Stomach (tissue), 4 donors: ENCODE measurements at regions not wholly inside any gene's neighbourhood (a gene's known extent, or its start where the extent isn't known, plus 50 kb on each side); places are given as distances from the start of the nearest gene placed in this dataset.

Experiments used
- EP300 ChIP-seq: sonication (generic); formaldehyde crosslinking; IDR thresholded peaks from one replicate; pipeline ENCODE4 v1.6.1; 2017; ENCODE audit warnings: antibody characterized with exemption
- POLR2A ChIP-seq, 4 donors: fragments of 450-650 bp; IDR thresholded peaks; one replicate each; pipeline ENCODE4 v1.6.1; 2016; ENCODE audit warnings: antibody characterized with exemption in 4 of 4, control low read depth in 2 of 4, mild to moderate bottlenecking in 1 of 4, moderate library complexity in 1 of 4
- POLR2AphosphoS5 ChIP-seq, 3 donors: sonication (generic); formaldehyde crosslinking; IDR thresholded peaks; one replicate each; pipeline ENCODE4 v1.6.1; 2016; ENCODE audit warnings: antibody characterized with exemption in 3 of 3
- TF ChIP-seq, protein P1 (sequence below), 7 experiments: fragments of 450-650 bp in 4 of 7; fragments of 200-600 bp in 3 of 7; sonication (generic) in 3 of 7; IDR thresholded peaks; one replicate each; pipeline ENCODE4 v1.5.1; 2016 to 2019; ENCODE audit warnings: antibody characterized with exemption in 7 of 7, control low read depth in 2 of 7, mild to moderate bottlenecking in 1 of 7

- TF ChIP-seq, protein P1, sequence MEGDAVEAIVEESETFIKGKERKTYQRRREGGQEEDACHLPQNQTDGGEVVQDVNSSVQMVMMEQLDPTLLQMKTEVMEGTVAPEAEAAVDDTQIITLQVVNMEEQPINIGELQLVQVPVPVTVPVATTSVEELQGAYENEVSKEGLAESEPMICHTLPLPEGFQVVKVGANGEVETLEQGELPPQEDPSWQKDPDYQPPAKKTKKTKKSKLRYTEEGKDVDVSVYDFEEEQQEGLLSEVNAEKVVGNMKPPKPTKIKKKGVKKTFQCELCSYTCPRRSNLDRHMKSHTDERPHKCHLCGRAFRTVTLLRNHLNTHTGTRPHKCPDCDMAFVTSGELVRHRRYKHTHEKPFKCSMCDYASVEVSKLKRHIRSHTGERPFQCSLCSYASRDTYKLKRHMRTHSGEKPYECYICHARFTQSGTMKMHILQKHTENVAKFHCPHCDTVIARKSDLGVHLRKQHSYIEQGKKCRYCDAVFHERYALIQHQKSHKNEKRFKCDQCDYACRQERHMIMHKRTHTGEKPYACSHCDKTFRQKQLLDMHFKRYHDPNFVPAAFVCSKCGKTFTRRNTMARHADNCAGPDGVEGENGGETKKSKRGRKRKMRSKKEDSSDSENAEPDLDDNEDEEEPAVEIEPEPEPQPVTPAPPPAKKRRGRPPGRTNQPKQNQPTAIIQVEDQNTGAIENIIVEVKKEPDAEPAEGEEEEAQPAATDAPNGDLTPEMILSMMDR (IDR thresholded peaks at IDR 0.05): no peak
- TF ChIP-seq POLR2A (IDR thresholded peaks at IDR 0.05) (no peak), EP300 (no peak), POLR2AphosphoS5 (IDR thresholded peaks at IDR 0.05) (no peak)
Measured at GRCh38 chr14:58872061-58872460, 234.3 kb downstream of the DACT1 start.
